ENCODE measurements at regions not wholly inside any gene's neighbourhood (a gene's known extent, or its start where the extent isn't known, plus 50 kb on each side); places are given as distances from the start of the nearest gene placed in this dataset.
"Not testable (repeated sequence)": the region's sequence is repeated elsewhere in the genome, so short reads cannot be mapped to it uniquely, and the experiment has no call there.

- no peak for DNase-seq (ENCODE audit: low read depth)
Observed at GRCh38 chr18:54433368-54433767, 75.7 kb downstream of the C18orf54 start.

GRCh38 chr18:54433857-54434256, 76.2 kb downstream of the C18orf54 start:
- DNase-seq (ENCODE audit: low read depth) = no peak

GRCh38 chr18:54434453-54434852, 76.7 kb downstream of the C18orf54 start:
- no peak for DNase-seq (ENCODE audit: low read depth)

GRCh38 chr18:54436501-54436900, 78.8 kb downstream of the C18orf54 start:
- no peak for DNase-seq (ENCODE audit: low read depth)

GRCh38 chr18:54440292-54440691, 82.6 kb downstream of the C18orf54 start:
- DNase-seq (ENCODE audit: low read depth) = peak; percentile 51

GRCh38 chr18:54444319-54444914, 86.7 kb downstream of the C18orf54 start:
- peak; percentile 68 for DNase-seq (ENCODE audit: low read depth)

GRCh38 chr18:54453996-54454395, 96.3 kb downstream of the C18orf54 start:
- DNase-seq (ENCODE audit: low read depth) = no peak

GRCh38 chr18:54465502-54465901, 107.8 kb downstream of the C18orf54 start:
- DNase-seq (ENCODE audit: low read depth) = no peak

GRCh38 chr18:54466248-54467005, 108.7 kb downstream of the C18orf54 start:
- no peak for DNase-seq (ENCODE audit: low read depth)

GRCh38 chr18:54479365-54479764, 111.7 kb upstream of the DYNAP start:
- no peak for DNase-seq (ENCODE audit: low read depth)

- no peak for DNase-seq (ENCODE audit: low read depth)
Observed at GRCh38 chr18:54480616-54481015, 110.4 kb upstream of the DYNAP start.

- DNase-seq (ENCODE audit: low read depth) = not testable (repeated sequence)
Observed at GRCh38 chr18:54502451-54502850, 88.6 kb upstream of the DYNAP start.

GRCh38 chr18:54503131-54503894, 87.7 kb upstream of the DYNAP start:
- no peak for DNase-seq (ENCODE audit: low read depth)

GRCh38 chr18:54506516-54507261, 84.4 kb upstream of the DYNAP start:
- no peak for DNase-seq (ENCODE audit: low read depth)

- no peak for DNase-seq (ENCODE audit: low read depth)
Observed at GRCh38 chr18:54509793-54510192, 81.3 kb upstream of the DYNAP start.

GRCh38 chr18:54515149-54515548, 75.9 kb upstream of the DYNAP start:
- DNase-seq (ENCODE audit: low read depth) = no peak

- DNase-seq (ENCODE audit: low read depth) = no peak
Observed at GRCh38 chr18:54517521-54517920, 73.5 kb upstream of the DYNAP start.

GRCh38 chr18:54521846-54522245, 69.2 kb upstream of the DYNAP start:
- no peak for DNase-seq (ENCODE audit: low read depth)

- DNase-seq (ENCODE audit: low read depth) = no peak
Observed at GRCh38 chr18:54528942-54529376, 62.1 kb upstream of the DYNAP start.

- no peak for DNase-seq (ENCODE audit: low read depth)
Observed at GRCh38 chr18:54529444-54529843, 61.6 kb upstream of the DYNAP start.

- no peak for DNase-seq (ENCODE audit: low read depth)
Observed at GRCh38 chr18:54530285-54530684, 60.8 kb upstream of the DYNAP start.

All from myocyte (in vitro differentiated cells).